ENCODE measurements at regions not wholly inside any gene's neighbourhood (a gene's known extent, or its start where the extent isn't known, plus 50 kb on each side); places are given as distances from the start of the nearest gene placed in this dataset.

- TF ChIP-seq ATF3 (CRISPR knock-in tag; conservative IDR thresholded peaks at IDR 0.05) (no peak), CTCF (IDR thresholded peaks at IDR 0.05) (no peak), PREB (CRISPR knock-in tag; IDR thresholded peaks at IDR 0.05; ENCODE audit: borderline replicate concordance) (no peak), TEAD4 (CRISPR knock-in tag; IDR thresholded peaks at IDR 0.05) (no peak), TCF7 (CRISPR knock-in tag; IDR thresholded peaks at IDR 0.05; ENCODE audit: low read depth) (no peak), GABPB1 (CRISPR knock-in tag; IDR thresholded peaks at IDR 0.05) (no peak), E2F4 (CRISPR knock-in tag; IDR thresholded peaks at IDR 0.05; ENCODE audit: borderline replicate concordance, low read depth) (no peak), TP53 (CRISPR knock-in tag; IDR thresholded peaks at IDR 0.05) (no peak), USF1 (CRISPR knock-in tag; IDR thresholded peaks at IDR 0.05) (no peak), NFE2L1 (CRISPR knock-in tag; IDR thresholded peaks at IDR 0.05) (no peak), SP1 (CRISPR knock-in tag; conservative IDR thresholded peaks at IDR 0.05) (no peak), ATF1 (CRISPR knock-in tag; IDR thresholded peaks at IDR 0.05) (no peak), STAT6 (CRISPR knock-in tag; conservative IDR thresholded peaks at IDR 0.05; ENCODE audit: low read depth) (no peak)
Measured at GRCh38 chr5:2992806-2993205, 241.3 kb upstream of the IRX2 start.

Data from WTC11 (cell line).